Testis (tissue), 2 donors: ENCODE measurements at regions not wholly inside any gene's neighbourhood (a gene's known extent, or its start where the extent isn't known, plus 50 kb on each side); places are given as distances from the start of the nearest gene placed in this dataset.

Experiments
- CTCF ChIP-seq, 3 experiments: fragments of 450-650 bp in 2 of 3; fragments of 200-600 bp in 1 of 3; sonication (generic) in 1 of 3; IDR thresholded peaks; one replicate each; pipeline ENCODE4 v1.5.1; 2016 to 2019; ENCODE audit warnings: antibody characterized with exemption in 3 of 3, mild to moderate bottlenecking in 2 of 3, moderate library complexity in 1 of 3
- POLR2A ChIP-seq: fragments of 450-650 bp; IDR thresholded peaks from one replicate; pipeline ENCODE4 v1.6.1; 2017; ENCODE audit warnings: antibody characterized with exemption, mild to moderate bottlenecking, moderate library complexity

GRCh38 chr10:88154596-88155250 is 291.3 kb downstream of the PTEN start:
- no peak for TF ChIP-seq POLR2A
- no peak for TF ChIP-seq CTCF (IDR thresholded peaks at IDR 0.05)
